SJCRH30 (cell line): ENCODE measurements at regions not wholly inside any gene's neighbourhood (a gene's known extent, or its start where the extent isn't known, plus 50 kb on each side); places are given as distances from the start of the nearest gene placed in this dataset.

Experiments
- DNase-seq, 2 experiments: peaks; one replicate each; pipeline ENCODE4 v3.0.0-alpha.2; 2015 to 2020
- H3K27ac ChIP-seq: fragments of 250-450 bp; sonication (Bioruptor Pico); 2 replicates; pipeline ENCODE4 v1.5.1; 2020; ENCODE audit warnings: mild to moderate bottlenecking, moderate library complexity
- H3K27me3 ChIP-seq: fragments of 250-450 bp; sonication (Bioruptor Pico); 2 replicates; pipeline ENCODE4 v1.5.1; 2020; ENCODE audit warnings: mild to moderate bottlenecking, moderate library complexity
- H3K36me3 ChIP-seq: fragments of 250-450 bp; sonication (Bioruptor Pico); 2 replicates; pipeline ENCODE4 v1.5.1; 2020; ENCODE audit warnings: mild to moderate bottlenecking, moderate library complexity
- H3K4me1 ChIP-seq: fragments of 250-450 bp; sonication (Bioruptor Pico); 2 replicates; pipeline ENCODE4 v1.5.1; 2020; ENCODE audit warnings: mild to moderate bottlenecking, moderate library complexity
- H3K4me3 ChIP-seq: fragments of 250-450 bp; sonication (Bioruptor Pico); 2 replicates; pipeline ENCODE4 v1.5.1; 2020; ENCODE audit warnings: mild to moderate bottlenecking, moderate library complexity
- H3K9me3 ChIP-seq: fragments of 250-450 bp; sonication (Bioruptor Pico); replicated peaks from 2 replicates; pipeline ENCODE4 v1.5.1; 2020; ENCODE audit warnings: mild to moderate bottlenecking, moderate library complexity

- DNase-seq = no peak
- Histone ChIP-seq H3K27me3 (no peaks in the 10 kb centered on the region), H3K4me1 (peaks cover 6% of the 10 kb centered on the region; the same call in 1 of the 2 replicates)
Measured at GRCh38 chr6:2454180-2454579, 208.8 kb upstream of the GMDS start.

GRCh38 chr6:2450546-2450945, 205.1 kb upstream of the GMDS start:
- Histone ChIP-seq H3K36me3 (no peaks in the 10 kb centered on the region), H3K4me1 (peaks cover 6% of the 10 kb centered on the region; the same call in 1 of the 2 replicates), H3K4me3 (no peak overlapping the region), H3K9me3 (no peaks in the 10 kb centered on the region), H3K27ac (no peak overlapping the region), H3K27me3 (no peaks in the 10 kb centered on the region)
- DNase-seq = peak; percentile 76 to 86

More at GRCh38 chr6:2454180-2454579, 208.8 kb upstream of the GMDS start:
- no peaks in the 10 kb centered on the region for H3K9me3 ChIP-seq
- H3K36me3 ChIP-seq = no peaks in the 10 kb centered on the region
- H3K4me3 ChIP-seq = no peak overlapping the region
- no peak overlapping the region for H3K27ac ChIP-seq

- Histone ChIP-seq H3K9me3 (no peaks in the 10 kb centered on the region), H3K4me1 (peaks cover 6% of the 10 kb centered on the region; the same call in 1 of the 2 replicates), H3K4me3 (no peak overlapping the region), H3K27me3 (no peaks in the 10 kb centered on the region), H3K27ac (no peak overlapping the region), H3K36me3 (no peaks in the 10 kb centered on the region)
- no peak for DNase-seq
Measured at GRCh38 chr6:2449572-2449940, 204.2 kb upstream of the GMDS start.

GRCh38 chr6:2448826-2449571, 203.6 kb upstream of the GMDS start:
- H3K4me1 ChIP-seq = peaks cover 6% of the 10 kb centered on the region; the same call in 1 of the 2 replicates
- H3K27me3 ChIP-seq = no peaks in the 10 kb centered on the region
- H3K9me3 ChIP-seq = no peaks in the 10 kb centered on the region
- H3K4me3 ChIP-seq = peak overlapping the region; percentile 50
- DNase-seq = peak; percentile 51 to 82
- H3K27ac ChIP-seq = no peak overlapping the region
- H3K36me3 ChIP-seq = no peaks in the 10 kb centered on the region

GRCh38 chr6:2447931-2448330, 202.5 kb upstream of the GMDS start:
- H3K4me3 ChIP-seq = no peak overlapping the region
- peaks cover 6% of the 10 kb centered on the region; the same call in 1 of the 2 replicates for H3K4me1 ChIP-seq
- no peaks in the 10 kb centered on the region for H3K9me3 ChIP-seq
- no peaks in the 10 kb centered on the region for H3K27me3 ChIP-seq
- DNase-seq = no peak
- H3K36me3 ChIP-seq = no peaks in the 10 kb centered on the region
- H3K27ac ChIP-seq = no peak overlapping the region

- DNase-seq = no peak
- Histone ChIP-seq H3K4me3 (no peak overlapping the region), H3K27me3 (no peaks in the 10 kb centered on the region), H3K36me3 (no peaks in the 10 kb centered on the region), H3K27ac (no peak overlapping the region), H3K4me1 (peaks cover 6% of the 10 kb centered on the region; the same call in 1 of the 2 replicates), H3K9me3 (no peaks in the 10 kb centered on the region)
Measured at GRCh38 chr6:2447318-2447920, 202.0 kb upstream of the GMDS start.

- Histone ChIP-seq H3K27ac (no peak overlapping the region), H3K36me3 (no peaks in the 10 kb centered on the region)
- no peak for DNase-seq
Measured at GRCh38 chr6:2441601-2442475, 196.4 kb upstream of the GMDS start.

GRCh38 chr6:2440516-2440915, 195.1 kb upstream of the GMDS start:
- Histone ChIP-seq H3K36me3 (no peaks in the 10 kb centered on the region), H3K27ac (no peak overlapping the region), H3K9me3 (no peaks in the 10 kb centered on the region), H3K4me1 (peaks cover 11% of the 10 kb centered on the region), H3K27me3 (no peaks in the 10 kb centered on the region), H3K4me3 (no peak overlapping the region)
- no peak for DNase-seq

More at GRCh38 chr6:2441601-2442475, 196.4 kb upstream of the GMDS start:
- Histone ChIP-seq H3K9me3 (no peaks in the 10 kb centered on the region), H3K4me1 (no peaks in the 10 kb centered on the region), H3K27me3 (no peaks in the 10 kb centered on the region), H3K4me3 (no peak overlapping the region)

GRCh38 chr6:2439632-2440031, 194.2 kb upstream of the GMDS start:
- Histone ChIP-seq H3K4me1 (peaks cover 17% of the 10 kb centered on the region), H3K36me3 (no peaks in the 10 kb centered on the region), H3K27me3 (no peaks in the 10 kb centered on the region), H3K9me3 (no peaks in the 10 kb centered on the region), H3K4me3 (no peak overlapping the region), H3K27ac (no peak overlapping the region)
- DNase-seq = no peak

GRCh38 chr6:2439082-2439481, 193.7 kb upstream of the GMDS start:
- Histone ChIP-seq H3K4me3 (no peak overlapping the region), H3K4me1 (peaks cover 22% of the 10 kb centered on the region), H3K27me3 (no peaks in the 10 kb centered on the region), H3K27ac (no peak overlapping the region), H3K36me3 (no peaks in the 10 kb centered on the region), H3K9me3 (no peaks in the 10 kb centered on the region)
- no peak for DNase-seq

GRCh38 chr6:2436410-2437154, 191.2 kb upstream of the GMDS start:
- Histone ChIP-seq H3K36me3 (no peaks in the 10 kb centered on the region), H3K4me1 (peaks cover 22% of the 10 kb centered on the region), H3K4me3 (no peak overlapping the region), H3K27me3 (no peaks in the 10 kb centered on the region), H3K27ac (no peak overlapping the region), H3K9me3 (no peaks in the 10 kb centered on the region)
- peak in 1 of 2 experiments; percentile 30 for DNase-seq

- Histone ChIP-seq H3K27ac (no peak overlapping the region), H3K27me3 (no peaks in the 10 kb centered on the region), H3K4me1 (peaks cover 22% of the 10 kb centered on the region), H3K4me3 (no peak overlapping the region; the same call in 1 of the 2 replicates), H3K36me3 (no peaks in the 10 kb centered on the region), H3K9me3 (no peaks in the 10 kb centered on the region)
- no peak for DNase-seq
Measured at GRCh38 chr6:2435323-2435722, 189.9 kb upstream of the GMDS start.

GRCh38 chr6:2434912-2435311, 189.5 kb upstream of the GMDS start:
- DNase-seq = peak; percentile 38 to 74
- no peak overlapping the region for H3K27ac ChIP-seq
- no peaks in the 10 kb centered on the region for H3K9me3 ChIP-seq
- no peaks in the 10 kb centered on the region for H3K36me3 ChIP-seq
- peaks cover 22% of the 10 kb centered on the region for H3K4me1 ChIP-seq
- no peaks in the 10 kb centered on the region for H3K27me3 ChIP-seq
- H3K4me3 ChIP-seq = peak overlapping the region; percentile 7; the same call in 1 of the 2 replicates

GRCh38 chr6:2434116-2434515, 188.7 kb upstream of the GMDS start:
- Histone ChIP-seq H3K27ac (no peak overlapping the region), H3K4me3 (no peak overlapping the region), H3K9me3 (no peaks in the 10 kb centered on the region), H3K36me3 (no peaks in the 10 kb centered on the region), H3K4me1 (peaks cover 22% of the 10 kb centered on the region), H3K27me3 (no peaks in the 10 kb centered on the region)
- DNase-seq = no peak
